Neural progenitor cell (in vitro differentiated cells): ENCODE measurements at regions not wholly inside any gene's neighbourhood (a gene's known extent, or its start where the extent isn't known, plus 50 kb on each side); places are given as distances from the start of the nearest gene placed in this dataset.
A peak's percentile ranks its signal among the peaks of the same experiment; 100 is the strongest.

ENCODE experiments used
- DNase-seq: peaks from one replicate; pipeline ENCODE4 v3.0.0-alpha.2; 2016; ENCODE audit warnings: low spot score
- H2AFZ ChIP-seq: fragments of 200-600 bp; sonication (generic); replicated peaks from 2 replicates; pipeline ENCODE4 v1.6.1; 2016; ENCODE audit warnings: antibody characterized with exemption
- H3F3A ChIP-seq: fragments of 200-600 bp; sonication (generic); 2 replicates; pipeline ENCODE4 v1.6.1; 2016; ENCODE audit warnings: antibody characterized with exemption, low read depth
- H3K27ac ChIP-seq: fragments of 200-600 bp; sonication (generic); 2 replicates; pipeline ENCODE4 v1.5.1; 2016; ENCODE audit warnings: mild to moderate bottlenecking
- H3K27me3 ChIP-seq: fragments of 200-600 bp; sonication (generic); 2 replicates; pipeline ENCODE4 v1.6.1; 2016; ENCODE audit warnings: mild to moderate bottlenecking, moderate library complexity
- H3K36me3 ChIP-seq: fragments of 200-600 bp; sonication (generic); 2 replicates; pipeline ENCODE4 v1.5.1; 2016
- H3K4me1 ChIP-seq: fragments of 200-600 bp; sonication (generic); 2 replicates; pipeline ENCODE4 v1.6.1; 2016; ENCODE audit warnings: mixed run types
- H3K4me2 ChIP-seq: fragments of 200-600 bp; sonication (generic); 2 replicates; pipeline ENCODE4 v1.6.1; 2016
- H3K4me3 ChIP-seq: fragments of 200-600 bp; sonication (generic); 2 replicates; pipeline ENCODE4 v1.5.1; 2016
- H3K79me2 ChIP-seq: fragments of 200-600 bp; sonication (generic); 2 replicates; pipeline ENCODE4 v1.6.1; 2016; ENCODE audit warnings: low read depth
- H3K9ac ChIP-seq: fragments of 200-600 bp; sonication (generic); 2 replicates; pipeline ENCODE4 v1.6.1; 2016
- H3K9me3 ChIP-seq: fragments of 200-600 bp; sonication (generic); 2 replicates; pipeline ENCODE4 v1.5.1; 2016; ENCODE audit warnings: low read depth
- H4K20me1 ChIP-seq: fragments of 200-600 bp; sonication (generic); 2 replicates; pipeline ENCODE4 v1.6.1; 2016; ENCODE audit warnings: low read depth
- H3K27ac Mint-ChIP-seq: 3 replicates; pipeline ENCODE4 v1.8.0; 2021; ENCODE audit warnings: mixed read lengths
- H3K27me3 Mint-ChIP-seq: 2 replicates; pipeline ENCODE4 v1.8.0; 2022; ENCODE audit warnings: low read depth, mild to moderate bottlenecking, inconsistent platforms, moderate library complexity, mixed read lengths; ENCODE audit not compliant: insufficient read depth
- H3K36me3 Mint-ChIP-seq: 3 replicates; pipeline ENCODE4 v1.8.0; 2021; ENCODE audit warnings: mixed read lengths
- H3K4me1 Mint-ChIP-seq: 3 replicates; pipeline ENCODE4 v1.8.0; 2021; ENCODE audit warnings: mixed read lengths
- H3K4me3 Mint-ChIP-seq: 3 replicates; pipeline ENCODE4 v1.8.0; 2021; ENCODE audit warnings: mild to moderate bottlenecking, moderate library complexity, mixed read lengths
- H3K9me3 Mint-ChIP-seq: 3 replicates; pipeline ENCODE4 v1.8.0; 2020; ENCODE audit warnings: mixed read lengths
- EZH2 ChIP-seq: fragments of 200-600 bp; sonication (generic); IDR thresholded peaks from 2 replicates; pipeline ENCODE4 v1.6.1; 2017; ENCODE audit warnings: antibody characterized with exemption, mild to moderate bottlenecking, moderate library complexity
- EZH2phosphoT487 ChIP-seq: fragments of 200-600 bp; sonication (generic); IDR thresholded peaks from 2 replicates; pipeline ENCODE4 v1.6.1; 2017; ENCODE audit warnings: antibody characterized with exemption
- TF ChIP-seq, protein P1 (sequence below): fragments of 200-600 bp; sonication (generic); IDR thresholded peaks from 2 replicates; pipeline ENCODE4 v1.5.1; 2017; ENCODE audit warnings: antibody characterized with exemption, mild to moderate bottlenecking

DNA sequence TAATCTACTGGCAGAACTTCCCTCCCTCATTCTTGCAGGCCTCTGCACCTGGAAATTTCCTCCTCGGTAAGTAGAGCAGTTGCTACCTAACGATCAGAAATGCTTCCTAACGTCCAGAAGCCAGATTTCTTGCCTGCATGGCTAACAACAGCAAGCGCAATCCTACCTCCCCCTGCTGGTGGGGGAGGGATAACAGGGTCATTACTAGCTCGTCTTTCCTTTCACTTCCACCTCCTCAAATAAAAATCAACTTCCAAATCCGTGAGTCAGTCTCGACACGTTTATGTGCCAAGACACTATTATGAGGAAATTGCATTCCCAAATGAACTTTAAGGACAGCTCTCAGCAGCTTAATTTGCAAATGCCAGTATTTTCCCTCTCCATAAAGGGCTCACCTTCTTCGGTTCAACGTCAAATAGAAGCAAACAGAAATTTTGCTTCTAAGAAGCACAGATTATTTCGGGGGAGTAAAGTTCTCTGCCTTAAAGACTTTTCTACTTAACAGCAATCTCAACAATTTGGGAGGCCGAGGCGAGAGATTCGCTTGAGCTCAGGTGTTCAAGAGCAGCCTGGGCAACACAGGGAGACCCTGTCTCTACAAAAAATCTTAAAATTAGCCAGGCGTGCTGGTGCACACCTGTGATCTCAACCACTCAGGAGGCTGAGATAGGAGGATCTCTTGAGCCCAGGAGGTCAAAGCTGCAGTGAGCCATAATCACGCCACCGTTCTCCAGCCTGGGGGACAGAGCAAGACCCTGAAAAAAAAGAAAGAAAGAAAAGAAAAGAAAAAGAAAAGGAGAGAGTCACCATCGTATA, 188.6 kb upstream of the PSMD7 start:
- Mint-ChIP-seq H3K27me3 (peaks cover 8% of the 10 kb centered on the region), H3K9me3 (no peaks in the 10 kb centered on the region), H3K36me3 (no peaks in the 10 kb centered on the region), H3K27ac (no peak overlapping the region), H3K4me3 (no peak overlapping the region), H3K4me1 (no peaks in the 10 kb centered on the region)
- no peaks in the 10 kb centered on the region for H3K27me3 ChIP-seq
- no peaks in the 10 kb centered on the region for H4K20me1 ChIP-seq
- no peak overlapping the region for H3K27ac ChIP-seq
- no peak overlapping the region for H3K4me3 ChIP-seq
- TF ChIP-seq EZH2phosphoT487, result no peak
- TF ChIP-seq, protein P1, sequence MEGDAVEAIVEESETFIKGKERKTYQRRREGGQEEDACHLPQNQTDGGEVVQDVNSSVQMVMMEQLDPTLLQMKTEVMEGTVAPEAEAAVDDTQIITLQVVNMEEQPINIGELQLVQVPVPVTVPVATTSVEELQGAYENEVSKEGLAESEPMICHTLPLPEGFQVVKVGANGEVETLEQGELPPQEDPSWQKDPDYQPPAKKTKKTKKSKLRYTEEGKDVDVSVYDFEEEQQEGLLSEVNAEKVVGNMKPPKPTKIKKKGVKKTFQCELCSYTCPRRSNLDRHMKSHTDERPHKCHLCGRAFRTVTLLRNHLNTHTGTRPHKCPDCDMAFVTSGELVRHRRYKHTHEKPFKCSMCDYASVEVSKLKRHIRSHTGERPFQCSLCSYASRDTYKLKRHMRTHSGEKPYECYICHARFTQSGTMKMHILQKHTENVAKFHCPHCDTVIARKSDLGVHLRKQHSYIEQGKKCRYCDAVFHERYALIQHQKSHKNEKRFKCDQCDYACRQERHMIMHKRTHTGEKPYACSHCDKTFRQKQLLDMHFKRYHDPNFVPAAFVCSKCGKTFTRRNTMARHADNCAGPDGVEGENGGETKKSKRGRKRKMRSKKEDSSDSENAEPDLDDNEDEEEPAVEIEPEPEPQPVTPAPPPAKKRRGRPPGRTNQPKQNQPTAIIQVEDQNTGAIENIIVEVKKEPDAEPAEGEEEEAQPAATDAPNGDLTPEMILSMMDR, result peak; percentile 87
- H2AFZ ChIP-seq, result no peak overlapping the region
- H3K79me2 ChIP-seq, result no peaks in the 10 kb centered on the region
- no peaks in the 10 kb centered on the region for H3K9me3 ChIP-seq
- H3K4me2 ChIP-seq, result no peak overlapping the region
- no peaks in the 10 kb centered on the region for H3K4me1 ChIP-seq
- peaks cover 28% of the 10 kb centered on the region for H3F3A ChIP-seq
- peak; percentile 71 for DNase-seq
- no peaks in the 10 kb centered on the region for H3K36me3 ChIP-seq
- H3K9ac ChIP-seq, result no peak overlapping the region

DNA sequence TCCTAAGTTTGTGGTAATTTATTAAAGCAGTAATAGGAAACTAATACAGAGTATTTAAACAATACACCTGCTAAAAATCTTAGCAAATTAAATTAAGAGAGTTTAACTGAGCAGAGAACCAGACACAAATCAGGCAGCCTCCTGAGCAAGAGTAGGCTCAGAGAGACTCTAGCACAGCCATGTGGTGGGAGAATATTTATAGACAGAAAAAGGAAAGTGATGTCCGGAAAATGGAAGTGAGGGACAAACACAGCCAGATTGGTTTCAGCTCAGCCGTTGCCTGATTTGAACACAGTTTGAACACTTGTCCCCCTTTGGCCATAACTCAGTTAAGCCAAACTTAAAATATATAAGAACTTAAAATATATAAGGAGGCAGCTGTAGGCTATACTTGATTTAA, 192.6 kb upstream of the PSMD7 start:
- H3K9ac ChIP-seq, result no peak overlapping the region
- H3F3A ChIP-seq, result peaks cover 50% of the 10 kb centered on the region
- DNase-seq, result no peak
- no peaks in the 10 kb centered on the region for H3K79me2 ChIP-seq
- H3K4me3 ChIP-seq, result no peak overlapping the region
- Mint-ChIP-seq H3K27ac (no peak overlapping the region), H3K4me3 (no peak overlapping the region), H3K9me3 (peaks cover 2% of the 10 kb centered on the region), H3K36me3 (no peaks in the 10 kb centered on the region), H3K4me1 (peaks cover 33% of the 10 kb centered on the region), H3K27me3 (peaks cover 8% of the 10 kb centered on the region)
- no peak overlapping the region for H3K27ac ChIP-seq
- H2AFZ ChIP-seq, result no peak overlapping the region
- H3K4me2 ChIP-seq, result no peak overlapping the region
- H3K9me3 ChIP-seq, result no peaks in the 10 kb centered on the region
- peaks cover 33% of the 10 kb centered on the region for H3K4me1 ChIP-seq
- no peak for TF ChIP-seq EZH2phosphoT487
- TF ChIP-seq, protein P1, result peak; percentile 10
- H4K20me1 ChIP-seq, result peaks cover 8% of the 10 kb centered on the region
- H3K27me3 ChIP-seq, result no peaks in the 10 kb centered on the region
- H3K36me3 ChIP-seq, result no peaks in the 10 kb centered on the region

DNA sequence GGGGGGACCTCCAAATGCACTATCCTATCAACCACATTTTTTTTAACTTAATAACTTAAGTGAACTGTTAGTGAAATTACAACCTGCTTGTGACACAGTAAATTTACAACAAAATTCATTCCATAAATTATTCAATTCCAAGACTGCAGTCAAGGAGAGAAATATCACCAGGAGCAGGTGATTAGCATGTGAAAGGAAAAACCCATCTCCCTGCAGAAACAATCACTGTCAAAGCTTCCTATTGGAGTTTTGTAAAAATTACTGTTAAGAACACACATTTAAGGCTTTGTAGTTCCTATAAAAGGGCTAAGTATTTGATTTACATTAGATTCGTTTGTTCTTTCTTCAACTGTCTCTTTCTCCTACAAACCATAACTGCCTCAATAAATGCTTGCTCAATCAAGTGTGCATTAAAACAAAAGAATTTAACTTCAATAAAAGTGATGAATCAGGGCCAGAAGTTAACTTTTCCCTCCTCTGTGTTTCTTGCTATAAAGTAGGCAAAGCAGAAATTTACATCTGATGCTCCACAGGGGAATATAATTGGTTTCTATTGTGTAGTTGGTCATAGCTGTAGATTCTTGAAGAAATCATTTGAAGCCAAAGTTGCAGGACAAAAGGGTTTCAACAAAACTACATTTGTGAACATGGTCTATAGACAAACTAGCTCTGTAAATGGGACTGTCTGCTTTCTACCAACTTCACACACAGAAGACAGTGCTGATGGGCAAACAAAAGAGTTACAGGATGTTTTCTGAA, 195.1 kb upstream of the PSMD7 start:
- no peaks in the 10 kb centered on the region for H3K36me3 ChIP-seq
- Mint-ChIP-seq H3K27me3 (peaks cover 8% of the 10 kb centered on the region), H3K4me1 (peaks cover 39% of the 10 kb centered on the region), H3K27ac (peak overlapping the region; percentile 55), H3K9me3 (peaks cover 4% of the 10 kb centered on the region), H3K36me3 (no peaks in the 10 kb centered on the region), H3K4me3 (peak overlapping the region; percentile 48)
- no peak for DNase-seq
- H3K27ac ChIP-seq, result no peak overlapping the region
- H3F3A ChIP-seq, result peaks cover 40% of the 10 kb centered on the region
- TF ChIP-seq EZH2phosphoT487 (no peak), EZH2 (no peak)
- TF ChIP-seq, protein P1, result no peak
- H3K79me2 ChIP-seq, result no peaks in the 10 kb centered on the region
- no peak overlapping the region for H3K9ac ChIP-seq
- peak overlapping the region; percentile 20 for H3K4me3 ChIP-seq
- H2AFZ ChIP-seq, result no peak overlapping the region
- H3K9me3 ChIP-seq, result no peaks in the 10 kb centered on the region
- no peaks in the 10 kb centered on the region for H3K27me3 ChIP-seq
- H3K4me1 ChIP-seq, result peaks cover 45% of the 10 kb centered on the region
- H4K20me1 ChIP-seq, result peaks cover 8% of the 10 kb centered on the region
- peak overlapping the region; percentile 67 for H3K4me2 ChIP-seq
